HG03108 (cell line): ENCODE measurements at regions not wholly inside any gene's neighbourhood (a gene's known extent, or its start where the extent isn't known, plus 50 kb on each side); places are given as distances from the start of the nearest gene placed in this dataset.

Experiments used
- ATAC-seq: cut with Tn5 transposase; IDR thresholded peaks from one replicate; pipeline ENCODE4 v1.9.1; 2021; ENCODE audit warnings: moderate library complexity; ENCODE audit not compliant: unreplicated experiment

GRCh38 chr12:98126637-98127335, 388.6 kb upstream of the TMPO start:
- no peak for ATAC-seq

- ATAC-seq: no peak
Observed at GRCh38 chr12:98127336-98127679, 388.1 kb upstream of the TMPO start.

- no peak for ATAC-seq
Observed at GRCh38 chr12:98127854-98128253, 387.5 kb upstream of the TMPO start.

DNA sequence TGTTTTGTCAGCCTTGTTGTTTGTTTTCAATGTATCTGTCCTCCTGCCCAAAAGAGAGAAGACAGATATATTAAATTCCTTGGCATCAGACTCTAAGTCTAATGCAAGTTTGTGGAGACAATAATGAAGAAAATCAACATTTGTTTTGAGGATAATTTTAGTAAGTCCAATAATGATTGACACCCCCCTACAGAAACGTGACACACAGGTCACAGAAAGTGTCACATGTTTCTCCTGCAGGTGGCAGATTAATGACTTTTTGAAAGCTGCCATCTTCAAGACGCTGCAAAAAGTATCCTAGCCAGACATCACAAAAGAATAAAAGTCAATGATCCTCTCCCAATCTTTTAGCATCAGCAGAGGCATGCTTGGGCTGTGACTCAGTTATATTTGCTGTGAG, 378.8 kb upstream of the TMPO start:
- no peak for ATAC-seq

DNA sequence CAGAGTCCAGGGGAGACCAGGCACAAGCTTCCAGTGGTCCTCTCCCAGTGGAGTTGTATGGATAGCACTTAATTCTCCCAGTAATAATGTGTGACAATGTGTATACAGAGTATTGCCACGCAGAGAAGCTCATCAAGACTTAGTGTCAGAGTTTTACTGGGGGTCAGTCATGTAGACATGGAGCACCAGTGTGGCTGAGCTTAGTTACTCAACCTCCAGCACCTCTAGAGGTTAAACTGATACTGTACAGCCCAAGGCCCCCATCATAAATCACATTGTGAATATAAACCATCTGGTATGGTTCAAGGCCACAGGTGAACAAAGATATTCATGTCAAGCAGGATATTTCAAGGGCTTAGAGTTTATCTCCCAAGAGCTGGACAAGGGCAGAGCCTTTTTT, 378.1 kb upstream of the TMPO start:
- ATAC-seq: no peak

- ATAC-seq: no peak
Observed at GRCh38 chr12:98144953-98145352, 370.4 kb upstream of the TMPO start.

- ATAC-seq: no peak
Observed at GRCh38 chr12:98146043-98146442, 369.3 kb upstream of the TMPO start.

GRCh38 chr12:98146487-98146886, 368.9 kb upstream of the TMPO start:
- ATAC-seq: no peak

- ATAC-seq: peak; percentile 73
Observed at GRCh38 chr12:98149270-98149669, 366.1 kb upstream of the TMPO start.

GRCh38 chr12:98149691-98150210, 365.6 kb upstream of the TMPO start:
- no peak for ATAC-seq

DNA sequence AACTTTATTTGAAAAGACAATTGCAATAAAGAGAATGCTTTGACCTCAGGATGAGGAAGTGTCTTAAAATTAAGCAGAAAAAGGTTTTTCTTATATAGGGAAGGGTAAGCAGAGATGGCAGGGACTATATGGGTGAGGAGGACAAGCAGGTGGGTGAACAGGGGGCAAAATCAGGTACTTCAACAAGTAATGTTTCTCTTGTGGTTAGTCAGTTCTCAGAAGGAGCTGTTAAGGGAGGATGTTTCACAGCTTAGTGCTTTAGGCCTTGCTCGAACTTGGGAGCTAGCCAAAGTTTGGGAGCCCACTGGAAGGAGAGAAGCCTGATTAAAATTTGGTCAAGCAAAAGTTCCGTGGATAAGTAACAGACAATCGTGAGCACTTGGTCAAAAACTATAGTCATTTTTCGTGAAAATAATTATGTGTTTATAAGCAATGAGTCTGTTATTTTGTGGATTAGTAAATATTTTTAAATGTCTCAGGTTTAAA, 364.2 kb upstream of the TMPO start:
- ATAC-seq: no peak

GRCh38 chr12:98151984-98152383, 363.4 kb upstream of the TMPO start:
- no peak for ATAC-seq

DNA sequence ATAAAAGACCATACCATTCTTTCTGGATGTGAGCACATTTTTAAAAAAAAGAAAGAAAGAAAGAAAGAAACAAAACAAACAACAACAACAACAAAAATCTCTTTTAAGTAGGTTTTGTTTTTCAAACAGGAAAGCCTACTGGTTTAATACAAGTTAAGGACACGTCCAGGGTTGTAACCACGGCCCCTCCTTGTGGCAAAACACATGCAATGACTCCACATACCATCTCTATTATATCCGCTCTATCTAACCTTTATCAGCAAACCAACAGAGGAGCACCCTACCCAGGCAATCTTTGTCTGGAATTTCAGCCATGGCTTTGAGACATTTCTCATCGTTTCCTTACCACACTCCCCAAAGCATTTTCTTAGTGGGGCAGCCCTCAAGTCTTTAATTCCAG, 360.5 kb upstream of the TMPO start:
- no peak for ATAC-seq

- ATAC-seq: no peak
Observed at GRCh38 chr12:98156697-98157096, 358.7 kb upstream of the TMPO start.

DNA sequence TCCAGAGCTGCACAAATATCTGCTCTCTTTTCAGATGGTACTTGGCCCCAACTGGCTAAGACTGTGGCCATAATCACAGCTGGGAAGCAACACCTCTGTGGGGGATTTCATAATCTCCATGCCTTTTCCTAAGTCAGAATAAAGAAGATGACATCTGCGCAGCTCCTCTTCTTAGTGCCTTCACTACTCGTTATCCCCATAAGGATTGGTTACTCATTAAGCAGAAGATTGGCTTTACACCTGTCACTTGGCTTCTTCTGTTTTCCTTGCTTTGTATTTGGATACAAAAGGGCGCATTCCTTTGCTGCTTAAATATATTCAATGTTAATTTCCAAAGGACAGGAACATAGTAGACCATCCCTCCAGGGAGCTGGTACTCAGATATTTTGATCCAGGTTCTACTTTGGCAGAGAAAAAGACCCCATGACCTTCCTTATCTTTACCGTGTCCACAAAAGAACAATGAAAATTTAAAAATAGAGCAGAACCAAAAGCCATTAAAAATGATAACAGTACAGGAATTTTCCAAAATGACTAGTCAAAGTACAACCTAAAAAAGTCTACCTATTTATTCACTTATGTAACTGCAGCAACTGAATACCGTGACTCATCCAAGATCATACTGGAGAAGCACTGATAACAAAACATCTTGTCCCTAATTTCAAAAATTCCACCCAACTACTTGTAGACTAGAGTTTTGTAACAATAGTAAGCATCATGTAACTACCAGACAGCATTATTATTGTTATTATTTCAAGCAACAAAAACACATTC, 352.3 kb upstream of the TMPO start:
- no peak for ATAC-seq

DNA sequence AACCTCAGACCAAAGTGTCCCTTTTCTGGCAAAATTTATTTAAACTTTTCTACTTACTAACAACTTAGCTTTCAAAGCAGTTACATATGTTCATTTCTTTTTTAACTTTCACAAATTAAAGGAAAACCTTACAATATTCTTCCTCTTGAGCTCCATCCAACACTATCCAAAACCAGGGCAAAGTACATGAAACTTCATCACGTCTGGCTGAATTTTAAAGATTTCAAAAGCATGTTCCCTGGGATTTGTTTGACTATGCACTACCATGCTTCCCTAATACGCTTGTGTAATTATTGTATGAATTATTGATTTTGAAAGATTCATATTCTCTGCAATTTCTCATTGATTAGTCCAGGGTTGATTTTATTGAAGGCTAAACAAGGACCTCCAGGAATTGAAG, 343.1 kb upstream of the TMPO start:
- no peak for ATAC-seq

- ATAC-seq: no peak
Observed at GRCh38 chr12:98172801-98173200, 342.6 kb upstream of the TMPO start.

- no peak for ATAC-seq
Observed at GRCh38 chr12:98173773-98174427, 341.5 kb upstream of the TMPO start.

DNA sequence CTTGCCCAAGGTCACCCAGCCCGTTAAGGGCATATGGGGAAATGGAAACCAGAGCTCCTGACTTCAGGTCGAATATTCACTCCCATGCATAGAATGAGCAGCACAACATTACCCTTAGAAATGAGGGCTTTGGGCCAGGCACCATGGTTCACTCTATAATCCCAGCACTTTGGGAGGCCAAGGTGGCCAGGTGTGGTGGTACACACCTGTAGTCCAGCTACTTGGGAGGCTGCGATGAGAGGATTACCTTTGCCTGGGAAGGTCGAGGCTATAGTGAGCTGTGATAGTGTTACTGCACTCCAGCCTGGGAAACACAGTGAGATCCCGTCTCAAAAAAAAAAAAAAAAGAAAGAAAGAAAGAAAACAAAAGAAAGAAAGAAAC, 341.0 kb upstream of the TMPO start:
- ATAC-seq: no peak

DNA sequence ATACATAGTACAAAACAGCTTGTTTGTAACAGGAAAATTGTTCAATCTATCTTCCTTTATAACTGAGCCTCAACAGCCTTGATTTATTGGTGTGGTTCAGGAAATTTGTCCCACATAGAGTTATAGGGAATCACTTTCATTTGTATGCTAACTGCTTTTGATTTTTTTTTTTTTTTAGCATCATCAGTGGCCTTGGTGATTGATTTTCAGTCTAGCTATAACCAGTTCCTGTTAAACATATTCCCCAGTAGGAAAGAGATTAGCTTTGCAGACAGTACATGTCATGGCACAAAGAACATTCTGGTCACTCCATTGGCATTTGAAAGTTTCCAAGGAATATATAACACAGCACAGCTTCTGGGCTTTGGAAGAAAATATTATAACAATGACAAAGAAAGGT, 337.3 kb upstream of the TMPO start:
- no peak for ATAC-seq

GRCh38 chr12:98179151-98179550, 336.2 kb upstream of the TMPO start:
- no peak for ATAC-seq

DNA sequence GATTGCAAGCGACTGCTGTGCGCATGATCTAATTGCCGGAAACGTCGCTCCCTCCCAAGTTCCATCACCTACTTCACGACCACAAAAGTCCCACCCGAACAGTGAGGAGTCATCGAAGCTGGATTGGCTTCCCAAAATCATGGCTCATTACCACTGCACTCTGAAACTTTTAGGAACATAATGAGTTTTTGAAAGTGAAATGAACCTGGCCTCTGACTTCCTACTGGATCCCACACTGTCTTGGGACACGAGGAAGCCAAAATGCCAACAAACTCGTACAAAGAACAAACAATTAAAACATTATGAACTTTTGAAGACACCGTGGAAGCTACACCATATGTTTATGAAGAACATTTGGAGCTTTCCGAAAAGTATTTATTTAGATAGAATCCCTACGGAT, 334.8 kb upstream of the TMPO start:
- ATAC-seq: no peak
